GM23338 (cell line): ENCODE measurements at regions not wholly inside any gene's neighbourhood (a gene's known extent, or its start where the extent isn't known, plus 50 kb on each side); places are given as distances from the start of the nearest gene placed in this dataset.

Experiments
- ATAC-seq: fragments of 200-7000 bp; cut with Tn5 transposase; 3 replicates; pipeline ENCODE4 v1.9.1; 2020
- DNase-seq: peaks from one replicate; pipeline ENCODE4 v3.0.0-alpha.2; 2015; ENCODE audit warnings: low spot score
- H2AFZ ChIP-seq: fragments of 200-600 bp; sonication (generic); 2 replicates; pipeline ENCODE4 v1.8.0; 2016; ENCODE audit warnings: antibody characterized with exemption, mild to moderate bottlenecking, moderate library complexity
- H3F3A ChIP-seq: fragments of 200-600 bp; sonication (generic); replicated peaks from 2 replicates; pipeline ENCODE4 v1.8.0; 2017; ENCODE audit warnings: antibody characterized with exemption, mixed run types, low read depth
- H3K27ac ChIP-seq: fragments of 200-600 bp; sonication (generic); 2 replicates; pipeline ENCODE4 v1.6.1; 2016; ENCODE audit warnings: low read depth
- H3K27me3 ChIP-seq: fragments of 200-600 bp; sonication (generic); 2 replicates; pipeline ENCODE4 v1.8.0; 2016; ENCODE audit warnings: mild to moderate bottlenecking, mixed run types, moderate library complexity; ENCODE audit not compliant: insufficient read depth
- H3K36me3 ChIP-seq: fragments of 200-600 bp; sonication (generic); 2 replicates; pipeline ENCODE4 v1.8.0; 2016; ENCODE audit warnings: mild to moderate bottlenecking; ENCODE audit not compliant: insufficient read depth
- H3K4me1 ChIP-seq: fragments of 200-600 bp; sonication (generic); 2 replicates; pipeline ENCODE4 v1.8.0; 2016; ENCODE audit warnings: mild to moderate bottlenecking, moderate library complexity; ENCODE audit not compliant: insufficient read depth
- H3K4me2 ChIP-seq: fragments of 200-600 bp; sonication (generic); 2 replicates; pipeline ENCODE4 v1.7.1; 2017; ENCODE audit warnings: mixed run types
- H3K4me3 ChIP-seq: fragments of 200-600 bp; sonication (generic); 2 replicates; pipeline ENCODE4 v1.6.1; 2016; ENCODE audit warnings: mixed run types
- H3K79me2 ChIP-seq: fragments of 200-600 bp; sonication (generic); replicated peaks from 2 replicates; pipeline ENCODE4 v1.8.0; 2017; ENCODE audit warnings: mild to moderate bottlenecking; ENCODE audit not compliant: insufficient read depth
- H3K9me2 ChIP-seq: fragments of 200-600 bp; sonication (generic); 2 replicates; pipeline ENCODE4 v1.8.0; 2017; ENCODE audit not compliant: insufficient read depth
- H4K20me1 ChIP-seq: fragments of 200-600 bp; sonication (generic); replicated peaks from 2 replicates; pipeline ENCODE4 v1.8.0; 2017; ENCODE audit warnings: mild to moderate bottlenecking; ENCODE audit not compliant: insufficient read depth
- H3K27ac Mint-ChIP-seq: 2 replicates; pipeline ENCODE4 v1.8.0; 2020; ENCODE audit warnings: inconsistent platforms, mild to moderate bottlenecking, moderate library complexity, mixed read lengths
- H3K27me3 Mint-ChIP-seq: 3 replicates; pipeline ENCODE4 v1.8.0; 2022; ENCODE audit warnings: low read depth, mild to moderate bottlenecking, moderate library complexity, mixed read lengths, inconsistent platforms; ENCODE audit not compliant: insufficient read depth, poor library complexity
- H3K36me3 Mint-ChIP-seq: 3 replicates; pipeline ENCODE4 v1.8.0; 2021; ENCODE audit warnings: low read depth, mild to moderate bottlenecking, inconsistent platforms, moderate library complexity, mixed read lengths
- H3K4me1 Mint-ChIP-seq: 3 replicates; pipeline ENCODE4 v1.8.0; 2020; ENCODE audit warnings: mild to moderate bottlenecking, inconsistent platforms, mixed read lengths
- H3K4me3 Mint-ChIP-seq: 3 replicates; pipeline ENCODE4 v1.8.0; 2021; ENCODE audit warnings: moderate library complexity, mild to moderate bottlenecking, inconsistent platforms, mixed read lengths
- H3K9me3 Mint-ChIP-seq: 3 replicates; pipeline ENCODE4 v1.8.0; 2020; ENCODE audit warnings: moderate library complexity, mild to moderate bottlenecking, inconsistent platforms, mixed read lengths
- CREB1 ChIP-seq: fragments of 250-450 bp; sonication (Bioruptor Pico); IDR thresholded peaks from 2 replicates; pipeline ENCODE4 v1.5.0; 2020; ENCODE audit warnings: low read depth, mild to moderate bottlenecking, moderate library complexity
- EZH2 ChIP-seq: fragments of 200-600 bp; sonication (generic); IDR thresholded peaks from one replicate; pipeline ENCODE4 v1.8.0; 2017; ENCODE audit warnings: antibody characterized with exemption, mild to moderate bottlenecking, low read depth; ENCODE audit not compliant: unreplicated experiment
- EZH2phosphoT487 ChIP-seq: fragments of 200-600 bp; sonication (generic); IDR thresholded peaks from one replicate; pipeline ENCODE4 v1.8.1; 2018; ENCODE audit warnings: antibody characterized with exemption; ENCODE audit not compliant: unreplicated experiment
- JUNB ChIP-seq: IDR thresholded peaks from one replicate; pipeline ENCODE4 v1.6.1; 2016; ENCODE audit warnings: antibody characterized with exemption; ENCODE audit not compliant: unreplicated experiment
- NANOG ChIP-seq: IDR thresholded peaks from 2 replicates; pipeline ENCODE4 v1.6.1; 2016; ENCODE audit warnings: antibody characterized with exemption, borderline replicate concordance
- POLR2AphosphoS5 ChIP-seq: IDR thresholded peaks from 2 replicates; pipeline ENCODE4 v1.6.1; 2016; ENCODE audit warnings: antibody characterized with exemption, low read depth
- STAT1 ChIP-seq: IDR thresholded peaks from one replicate; pipeline ENCODE4 v1.6.1; 2016; ENCODE audit warnings: antibody characterized with exemption; ENCODE audit not compliant: unreplicated experiment
- ZNF114 ChIP-seq: fragments of 250-450 bp; sonication (Bioruptor Pico); IDR thresholded peaks from 2 replicates; pipeline ENCODE4 v1.5.0; 2020; ENCODE audit warnings: mild to moderate bottlenecking, moderate library complexity
- ZNF331 ChIP-seq: fragments of 250-450 bp; sonication (Bioruptor Pico); IDR thresholded peaks from 2 replicates; pipeline ENCODE4 v1.5.0; 2020; ENCODE audit warnings: low read depth, mild to moderate bottlenecking, moderate library complexity
- TF ChIP-seq, protein P1 (sequence below), 2 experiments: fragments of 200-600 bp in 1 of 2; sonication (generic) in 1 of 2; conservative IDR thresholded peaks; 2 replicates each; pipeline versions ENCODE4 v1.5.1 to v1.6.1; 2016 to 2017; ENCODE audit warnings: antibody characterized with exemption in 2 of 2, low read depth in 2 of 2, mild to moderate bottlenecking in 2 of 2, moderate library complexity in 1 of 2
- TF ChIP-seq, protein P2 (sequence below): IDR thresholded peaks from one replicate; pipeline ENCODE4 v1.6.1; 2018; ENCODE audit warnings: antibody characterized with exemption; ENCODE audit not compliant: unreplicated experiment
- TF ChIP-seq, protein P3 (sequence below): IDR thresholded peaks from 2 replicates; pipeline ENCODE4 v1.6.1; 2016; ENCODE audit warnings: antibody characterized with exemption
- TF ChIP-seq, protein P4 (sequence below): fragments of 250-450 bp; sonication (Bioruptor Pico); IDR thresholded peaks from 2 replicates; pipeline ENCODE4 v1.5.0; 2020; ENCODE audit warnings: mild to moderate bottlenecking, moderate library complexity

DNA sequence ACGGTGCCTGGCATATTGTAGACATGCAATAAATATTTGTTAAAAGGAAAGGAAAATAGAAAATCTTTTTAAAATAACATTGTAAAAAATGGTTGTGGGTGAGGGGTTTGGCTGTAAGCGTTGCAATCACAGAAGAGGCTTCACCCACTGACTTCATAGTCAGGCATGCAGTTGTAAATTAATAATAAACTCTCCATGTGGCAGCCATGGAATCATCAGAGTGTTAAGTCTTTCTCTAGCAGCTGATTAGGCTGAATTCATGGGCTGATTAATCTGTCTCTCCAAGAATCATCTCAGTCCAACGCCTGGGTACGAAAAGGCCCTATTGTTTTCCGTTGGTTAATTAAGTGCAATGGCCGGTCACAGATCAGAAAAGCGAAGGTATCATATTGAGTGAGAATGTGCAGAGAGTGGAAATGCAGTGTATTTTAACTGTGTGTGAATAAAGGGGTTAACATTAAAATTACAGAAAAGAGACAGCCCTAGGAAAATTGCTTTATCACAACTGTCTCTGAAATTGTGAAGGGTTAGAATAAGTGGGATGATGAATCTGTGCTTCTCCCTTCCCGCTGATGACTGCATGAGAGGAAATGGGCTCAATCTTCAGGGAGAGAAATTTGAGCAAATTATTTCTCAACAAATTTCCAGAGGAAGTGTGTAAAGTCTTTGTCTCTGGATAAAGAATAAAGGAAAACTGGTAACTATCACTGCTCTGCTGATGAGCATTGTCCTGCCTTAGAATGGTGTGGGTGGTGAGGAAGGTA lies 269.0 kb downstream of the FAM76B start:
- no peak overlapping the region for H3K27ac Mint-ChIP-seq

More for the DNA sequence above, 269.0 kb downstream of the FAM76B start:
- H3K9me2 ChIP-seq: peaks cover 13% of the 10 kb centered on the region
- H3K4me2 ChIP-seq: no peak overlapping the region
- no peaks in the 10 kb centered on the region for H3F3A ChIP-seq
- TF ChIP-seq ZNF114 (no peak), STAT1 (no peak), POLR2AphosphoS5 (no peak), ZNF331 (no peak), EZH2phosphoT487 (no peak), NANOG (no peak), JUNB (no peak), CREB1 (CRISPR knock-in tag) (no peak), EZH2 (no peak)
- TF ChIP-seq, protein P1, sequence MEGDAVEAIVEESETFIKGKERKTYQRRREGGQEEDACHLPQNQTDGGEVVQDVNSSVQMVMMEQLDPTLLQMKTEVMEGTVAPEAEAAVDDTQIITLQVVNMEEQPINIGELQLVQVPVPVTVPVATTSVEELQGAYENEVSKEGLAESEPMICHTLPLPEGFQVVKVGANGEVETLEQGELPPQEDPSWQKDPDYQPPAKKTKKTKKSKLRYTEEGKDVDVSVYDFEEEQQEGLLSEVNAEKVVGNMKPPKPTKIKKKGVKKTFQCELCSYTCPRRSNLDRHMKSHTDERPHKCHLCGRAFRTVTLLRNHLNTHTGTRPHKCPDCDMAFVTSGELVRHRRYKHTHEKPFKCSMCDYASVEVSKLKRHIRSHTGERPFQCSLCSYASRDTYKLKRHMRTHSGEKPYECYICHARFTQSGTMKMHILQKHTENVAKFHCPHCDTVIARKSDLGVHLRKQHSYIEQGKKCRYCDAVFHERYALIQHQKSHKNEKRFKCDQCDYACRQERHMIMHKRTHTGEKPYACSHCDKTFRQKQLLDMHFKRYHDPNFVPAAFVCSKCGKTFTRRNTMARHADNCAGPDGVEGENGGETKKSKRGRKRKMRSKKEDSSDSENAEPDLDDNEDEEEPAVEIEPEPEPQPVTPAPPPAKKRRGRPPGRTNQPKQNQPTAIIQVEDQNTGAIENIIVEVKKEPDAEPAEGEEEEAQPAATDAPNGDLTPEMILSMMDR (conservative IDR thresholded peaks at IDR 0.05; ENCODE audit: low read depth in 2 of 2): no peak
- TF ChIP-seq, protein P2, sequence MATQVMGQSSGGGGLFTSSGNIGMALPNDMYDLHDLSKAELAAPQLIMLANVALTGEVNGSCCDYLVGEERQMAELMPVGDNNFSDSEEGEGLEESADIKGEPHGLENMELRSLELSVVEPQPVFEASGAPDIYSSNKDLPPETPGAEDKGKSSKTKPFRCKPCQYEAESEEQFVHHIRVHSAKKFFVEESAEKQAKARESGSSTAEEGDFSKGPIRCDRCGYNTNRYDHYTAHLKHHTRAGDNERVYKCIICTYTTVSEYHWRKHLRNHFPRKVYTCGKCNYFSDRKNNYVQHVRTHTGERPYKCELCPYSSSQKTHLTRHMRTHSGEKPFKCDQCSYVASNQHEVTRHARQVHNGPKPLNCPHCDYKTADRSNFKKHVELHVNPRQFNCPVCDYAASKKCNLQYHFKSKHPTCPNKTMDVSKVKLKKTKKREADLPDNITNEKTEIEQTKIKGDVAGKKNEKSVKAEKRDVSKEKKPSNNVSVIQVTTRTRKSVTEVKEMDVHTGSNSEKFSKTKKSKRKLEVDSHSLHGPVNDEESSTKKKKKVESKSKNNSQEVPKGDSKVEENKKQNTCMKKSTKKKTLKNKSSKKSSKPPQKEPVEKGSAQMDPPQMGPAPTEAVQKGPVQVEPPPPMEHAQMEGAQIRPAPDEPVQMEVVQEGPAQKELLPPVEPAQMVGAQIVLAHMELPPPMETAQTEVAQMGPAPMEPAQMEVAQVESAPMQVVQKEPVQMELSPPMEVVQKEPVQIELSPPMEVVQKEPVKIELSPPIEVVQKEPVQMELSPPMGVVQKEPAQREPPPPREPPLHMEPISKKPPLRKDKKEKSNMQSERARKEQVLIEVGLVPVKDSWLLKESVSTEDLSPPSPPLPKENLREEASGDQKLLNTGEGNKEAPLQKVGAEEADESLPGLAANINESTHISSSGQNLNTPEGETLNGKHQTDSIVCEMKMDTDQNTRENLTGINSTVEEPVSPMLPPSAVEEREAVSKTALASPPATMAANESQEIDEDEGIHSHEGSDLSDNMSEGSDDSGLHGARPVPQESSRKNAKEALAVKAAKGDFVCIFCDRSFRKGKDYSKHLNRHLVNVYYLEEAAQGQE: no peak
- TF ChIP-seq, protein P3, sequence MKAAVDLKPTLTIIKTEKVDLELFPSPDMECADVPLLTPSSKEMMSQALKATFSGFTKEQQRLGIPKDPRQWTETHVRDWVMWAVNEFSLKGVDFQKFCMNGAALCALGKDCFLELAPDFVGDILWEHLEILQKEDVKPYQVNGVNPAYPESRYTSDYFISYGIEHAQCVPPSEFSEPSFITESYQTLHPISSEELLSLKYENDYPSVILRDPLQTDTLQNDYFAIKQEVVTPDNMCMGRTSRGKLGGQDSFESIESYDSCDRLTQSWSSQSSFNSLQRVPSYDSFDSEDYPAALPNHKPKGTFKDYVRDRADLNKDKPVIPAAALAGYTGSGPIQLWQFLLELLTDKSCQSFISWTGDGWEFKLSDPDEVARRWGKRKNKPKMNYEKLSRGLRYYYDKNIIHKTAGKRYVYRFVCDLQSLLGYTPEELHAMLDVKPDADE: no peak
- TF ChIP-seq, protein P4, sequence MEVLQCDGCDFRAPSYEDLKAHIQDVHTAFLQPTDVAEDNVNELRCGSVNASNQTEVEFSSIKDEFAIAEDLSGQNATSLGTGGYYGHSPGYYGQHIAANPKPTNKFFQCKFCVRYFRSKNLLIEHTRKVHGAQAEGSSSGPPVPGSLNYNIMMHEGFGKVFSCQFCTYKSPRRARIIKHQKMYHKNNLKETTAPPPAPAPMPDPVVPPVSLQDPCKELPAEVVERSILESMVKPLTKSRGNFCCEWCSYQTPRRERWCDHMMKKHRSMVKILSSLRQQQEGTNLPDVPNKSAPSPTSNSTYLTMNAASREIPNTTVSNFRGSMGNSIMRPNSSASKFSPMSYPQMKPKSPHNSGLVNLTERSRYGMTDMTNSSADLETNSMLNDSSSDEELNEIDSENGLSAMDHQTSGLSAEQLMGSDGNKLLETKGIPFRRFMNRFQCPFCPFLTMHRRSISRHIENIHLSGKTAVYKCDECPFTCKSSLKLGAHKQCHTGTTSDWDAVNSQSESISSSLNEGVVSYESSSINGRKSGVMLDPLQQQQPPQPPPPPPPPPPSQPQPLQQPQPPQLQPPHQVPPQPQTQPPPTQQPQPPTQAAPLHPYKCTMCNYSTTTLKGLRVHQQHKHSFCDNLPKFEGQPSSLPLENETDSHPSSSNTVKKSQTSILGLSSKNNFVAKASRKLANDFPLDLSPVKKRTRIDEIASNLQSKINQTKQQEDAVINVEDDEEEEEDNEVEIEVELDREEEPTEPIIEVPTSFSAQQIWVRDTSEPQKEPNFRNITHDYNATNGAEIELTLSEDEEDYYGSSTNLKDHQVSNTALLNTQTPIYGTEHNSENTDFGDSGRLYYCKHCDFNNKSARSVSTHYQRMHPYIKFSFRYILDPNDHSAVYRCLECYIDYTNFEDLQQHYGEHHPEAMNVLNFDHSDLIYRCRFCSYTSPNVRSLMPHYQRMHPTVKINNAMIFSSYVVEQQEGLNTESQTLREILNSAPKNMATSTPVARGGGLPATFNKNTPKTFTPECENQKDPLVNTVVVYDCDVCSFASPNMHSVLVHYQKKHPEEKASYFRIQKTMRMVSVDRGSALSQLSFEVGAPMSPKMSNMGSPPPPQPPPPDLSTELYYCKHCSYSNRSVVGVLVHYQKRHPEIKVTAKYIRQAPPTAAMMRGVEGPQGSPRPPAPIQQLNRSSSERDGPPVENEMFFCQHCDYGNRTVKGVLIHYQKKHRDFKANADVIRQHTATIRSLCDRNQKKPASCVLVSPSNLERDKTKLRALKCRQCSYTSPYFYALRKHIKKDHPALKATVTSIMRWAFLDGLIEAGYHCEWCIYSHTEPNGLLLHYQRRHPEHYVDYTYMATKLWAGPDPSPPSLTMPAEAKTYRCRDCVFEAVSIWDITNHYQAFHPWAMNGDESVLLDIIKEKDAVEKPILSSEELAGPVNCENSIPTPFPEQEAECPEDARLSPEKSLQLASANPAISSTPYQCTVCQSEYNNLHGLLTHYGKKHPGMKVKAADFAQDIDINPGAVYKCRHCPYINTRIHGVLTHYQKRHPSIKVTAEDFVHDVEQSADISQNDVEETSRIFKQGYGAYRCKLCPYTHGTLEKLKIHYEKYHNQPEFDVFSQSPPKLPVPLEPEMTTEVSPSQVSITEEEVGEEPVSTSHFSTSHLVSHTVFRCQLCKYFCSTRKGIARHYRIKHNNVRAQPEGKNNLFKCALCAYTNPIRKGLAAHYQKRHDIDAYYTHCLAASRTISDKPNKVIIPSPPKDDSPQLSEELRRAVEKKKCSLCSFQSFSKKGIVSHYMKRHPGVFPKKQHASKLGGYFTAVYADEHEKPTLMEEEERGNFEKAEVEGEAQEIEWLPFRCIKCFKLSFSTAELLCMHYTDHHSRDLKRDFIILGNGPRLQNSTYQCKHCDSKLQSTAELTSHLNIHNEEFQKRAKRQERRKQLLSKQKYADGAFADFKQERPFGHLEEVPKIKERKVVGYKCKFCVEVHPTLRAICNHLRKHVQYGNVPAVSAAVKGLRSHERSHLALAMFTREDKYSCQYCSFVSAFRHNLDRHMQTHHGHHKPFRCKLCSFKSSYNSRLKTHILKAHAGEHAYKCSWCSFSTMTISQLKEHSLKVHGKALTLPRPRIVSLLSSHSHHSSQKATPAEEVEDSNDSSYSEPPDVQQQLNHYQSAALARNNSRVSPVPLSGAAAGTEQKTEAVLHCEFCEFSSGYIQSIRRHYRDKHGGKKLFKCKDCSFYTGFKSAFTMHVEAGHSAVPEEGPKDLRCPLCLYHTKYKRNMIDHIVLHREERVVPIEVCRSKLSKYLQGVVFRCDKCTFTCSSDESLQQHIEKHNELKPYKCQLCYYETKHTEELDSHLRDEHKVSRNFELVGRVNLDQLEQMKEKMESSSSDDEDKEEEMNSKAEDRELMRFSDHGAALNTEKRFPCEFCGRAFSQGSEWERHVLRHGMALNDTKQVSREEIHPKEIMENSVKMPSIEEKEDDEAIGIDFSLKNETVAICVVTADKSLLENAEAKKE (CRISPR knock-in tag): no peak
- Mint-ChIP-seq H3K4me1 (peaks cover 3% of the 10 kb centered on the region; the same call in 1 of the 3 replicates), H3K4me3 (no peak overlapping the region), H3K27me3 (peaks cover 3% of the 10 kb centered on the region), H3K9me3 (no peaks in the 10 kb centered on the region), H3K36me3 (no peaks in the 10 kb centered on the region)
- no peak for ATAC-seq
- DNase-seq: no peak
- no peaks in the 10 kb centered on the region for H3K4me1 ChIP-seq
- H3K79me2 ChIP-seq: no peaks in the 10 kb centered on the region
- H3K36me3 ChIP-seq: no peaks in the 10 kb centered on the region
- H3K27ac ChIP-seq: no peak overlapping the region
- no peaks in the 10 kb centered on the region for H3K27me3 ChIP-seq
- peak overlapping the region; percentile 18; the same call in 1 of the 2 replicates for H2AFZ ChIP-seq
- no peaks in the 10 kb centered on the region for H4K20me1 ChIP-seq
- no peak overlapping the region for H3K4me3 ChIP-seq
